GM12864 (cell line): ENCODE measurements at regions not wholly inside any gene's neighbourhood (a gene's known extent, or its start where the extent isn't known, plus 50 kb on each side); places are given as distances from the start of the nearest gene placed in this dataset.

ENCODE experiments used
- DNase-seq: peaks from one replicate; pipeline ENCODE4 v3.0.0-alpha.2; 2011; ENCODE audit warnings: low read depth
- H3K4me3 ChIP-seq: 2 replicates; pipeline ENCODE4 v1.5.1; 2011; ENCODE audit warnings: mild to moderate bottlenecking, low read depth, low read length, control low read depth
- CTCF ChIP-seq: IDR thresholded peaks from 2 replicates; pipeline ENCODE4 v1.5.1; 2011; ENCODE audit warnings: low read depth, mild to moderate bottlenecking, moderate library complexity, low read length, control low read depth, inconsistent platforms; ENCODE audit errors: missing control alignments

- no peak overlapping the region for H3K4me3 ChIP-seq
- TF ChIP-seq CTCF = no peak
- no peak for DNase-seq
These were observed 70.2 kb upstream of the ELL2 start for GRCh38 chr5:96031811-96032261.

DNA sequence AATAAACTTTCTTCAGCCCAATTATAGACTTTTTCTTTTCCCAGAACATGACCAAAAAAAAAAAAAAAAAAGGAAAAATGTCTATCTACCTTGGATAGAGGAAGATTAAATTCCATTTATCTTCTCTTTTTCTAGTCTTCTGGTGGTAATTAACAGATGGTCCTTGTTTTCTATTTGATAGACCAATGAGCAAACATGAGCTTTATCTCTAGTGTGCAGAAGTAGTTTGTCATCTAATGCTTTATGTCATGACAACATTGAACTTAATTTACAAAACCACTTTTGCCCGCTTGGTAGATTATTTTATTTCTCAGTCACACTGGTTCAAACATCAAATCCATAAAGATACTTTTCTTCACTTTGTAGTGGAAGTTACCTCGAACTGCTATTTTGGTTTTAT is 69.5 kb upstream of the ELL2 start:
- TF ChIP-seq CTCF = no peak
- DNase-seq = no peak
- no peak overlapping the region for H3K4me3 ChIP-seq

DNA sequence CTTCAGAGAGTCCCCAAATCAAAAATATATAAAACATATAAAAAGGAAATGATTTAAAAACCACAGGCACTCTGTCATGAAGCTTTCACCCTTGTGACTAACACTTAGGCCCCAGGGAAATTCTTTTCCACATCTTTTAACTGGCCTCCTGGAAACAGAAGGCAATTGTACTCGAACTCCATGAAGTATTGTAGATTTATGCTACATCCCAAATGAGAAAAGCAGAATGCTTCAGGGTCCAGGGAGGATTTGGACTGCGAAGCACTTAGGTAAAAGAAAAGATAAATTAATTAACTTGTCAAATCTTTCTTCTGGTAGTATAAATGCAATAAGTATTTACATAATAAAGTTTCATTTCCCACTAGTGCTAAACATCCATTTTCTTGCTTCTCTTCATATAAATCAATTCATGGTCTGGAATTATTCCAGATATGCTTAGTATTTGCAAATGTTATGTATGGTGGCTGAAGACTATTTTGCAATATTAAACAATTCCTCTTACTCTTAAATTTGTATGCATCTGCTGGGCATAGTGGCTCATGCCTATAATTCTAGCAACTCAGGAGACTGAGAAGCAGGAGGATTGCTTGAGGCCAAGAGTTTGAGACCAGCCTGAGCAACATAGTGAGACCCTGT is 64.9 kb upstream of the ELL2 start:
- H3K4me3 ChIP-seq = no peak overlapping the region
- no peak for DNase-seq
- TF ChIP-seq CTCF = no peak

GRCh38 chr5:96024683-96025475 is 63.2 kb upstream of the ELL2 start:
- no peak for TF ChIP-seq CTCF
- no peak overlapping the region for H3K4me3 ChIP-seq
- no peak for DNase-seq

GRCh38 chr5:96023518-96023917 is 61.9 kb upstream of the ELL2 start:
- no peak overlapping the region for H3K4me3 ChIP-seq
- no peak for TF ChIP-seq CTCF
- no peak for DNase-seq

DNA sequence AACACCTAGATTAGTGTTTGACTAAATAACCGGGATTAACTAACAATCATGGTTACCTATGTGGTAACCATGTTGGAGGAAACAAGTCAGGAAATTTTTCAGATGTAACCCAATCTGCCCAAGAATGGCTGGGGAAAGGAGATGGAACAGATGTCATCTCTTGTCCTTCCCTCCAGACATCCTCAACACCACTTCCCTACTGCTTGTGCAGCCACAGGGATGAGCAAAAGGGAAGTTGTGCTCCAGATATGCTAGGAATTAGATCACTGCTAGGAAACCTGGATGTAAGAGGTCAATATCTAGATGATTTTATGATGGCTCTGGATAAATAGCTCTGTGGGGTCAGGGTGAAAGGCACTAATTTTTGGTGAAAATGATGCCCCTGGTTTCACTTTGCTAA is 61.3 kb upstream of the ELL2 start:
- TF ChIP-seq CTCF = no peak
- no peak overlapping the region for H3K4me3 ChIP-seq
- DNase-seq = no peak
